ENCODE measurements at regions not wholly inside any gene's neighbourhood (a gene's known extent, or its start where the extent isn't known, plus 50 kb on each side); places are given as distances from the start of the nearest gene placed in this dataset.

GRCh38 chr20:24206995-24207394 is 218.4 kb upstream of the GGTLC1 start:
- Histone ChIP-seq H3K9ac (ENCODE audit: insufficient read depth in 1 of 2, low read length in 2 of 2) (no peak overlapping the region), H3K36me3 (ENCODE audit: control insufficient read depth in 4 of 4, insufficient read depth in 4 of 4, low read length in 4 of 4) (no peaks in the 10 kb centered on the region), H3K27me3 (ENCODE audit: control insufficient read depth in 3 of 3, insufficient read depth in 3 of 3, low read length in 2 of 3) (peaks cover 0 to 2% (median under 1%) of the 10 kb centered on the region in 3 donors), H3K27ac (ENCODE audit: low read depth in 1 of 2, low read length in 1 of 2) (no peak overlapping the region), H3K9me3 (ENCODE audit: control insufficient read depth in 4 of 4, insufficient read depth in 3 of 4, low read length in 3 of 4) (peaks cover 0 to 3% (median 0%) of the 10 kb centered on the region in 4 donors), H3K4me3 (no peak overlapping the region), H3K4me1 (ENCODE audit: control insufficient read depth in 5 of 5, insufficient read depth in 5 of 5, low read length in 5 of 5) (no peaks in the 10 kb centered on the region)
- DNase-seq (no peak), ATAC-seq (ENCODE audit: insufficient read depth, low FRiP score) (no peak)
- WGBS, 2 donors = 69 to 90% methylated on average over 5 of the region's 5 CpGs
- no peak for TF ChIP-seq CTCF (IDR thresholded peaks at IDR 0.05; ENCODE audit: control extremely low read depth, extremely low read depth)

DNA sequence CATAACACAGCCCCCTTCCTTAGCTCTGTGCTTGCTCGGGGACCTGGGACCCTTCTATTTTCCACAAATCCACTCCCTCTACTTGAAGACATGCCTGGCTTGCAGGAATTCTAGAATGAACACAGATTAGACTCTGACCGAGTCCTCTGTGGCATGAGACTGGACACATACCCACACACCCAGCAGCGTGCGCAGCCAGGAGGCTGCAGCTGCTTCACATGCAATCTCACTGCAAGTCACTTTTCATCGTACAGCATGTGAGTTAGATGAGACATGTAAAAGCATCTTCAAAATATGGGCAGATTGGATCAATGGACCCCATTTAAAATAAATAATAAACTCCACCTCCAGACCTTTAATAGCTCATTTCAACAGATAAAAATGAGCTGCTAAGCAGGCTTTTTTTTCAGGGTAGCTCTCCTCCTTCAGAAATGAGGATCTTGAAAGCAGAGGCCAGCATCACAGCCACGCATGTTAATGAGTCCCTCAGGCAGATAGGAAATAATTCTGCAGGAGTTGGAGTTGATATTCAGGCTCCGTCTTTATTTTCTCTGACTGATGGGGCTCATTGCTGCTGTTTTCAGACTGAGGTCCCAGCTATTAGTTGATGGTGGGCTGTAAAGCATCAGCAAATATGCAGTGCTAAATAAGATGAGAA is 215.1 kb upstream of the GGTLC1 start:
- 68 to 83% methylated on average over 7 of the region's 7 CpGs for WGBS, 2 donors
- no peaks in the 10 kb centered on the region for H3K36me3 ChIP-seq (ENCODE audit: control insufficient read depth in 4 of 4, insufficient read depth in 4 of 4, low read length in 4 of 4)
- H3K4me3 ChIP-seq = no peak overlapping the region
- H3K9me3 ChIP-seq (ENCODE audit: control insufficient read depth in 4 of 4, insufficient read depth in 3 of 4, low read length in 3 of 4) = peaks cover 0 to 3% (median 0%) of the 10 kb centered on the region in 4 donors
- no peaks in the 10 kb centered on the region for H3K27me3 ChIP-seq (ENCODE audit: control insufficient read depth in 3 of 3, insufficient read depth in 3 of 3, low read length in 2 of 3)
- H3K9ac ChIP-seq (ENCODE audit: insufficient read depth in 1 of 2, low read length in 2 of 2) = no peak overlapping the region
- TF ChIP-seq CTCF (IDR thresholded peaks at IDR 0.05; ENCODE audit: control extremely low read depth, extremely low read depth) = no peak
- H3K4me1 ChIP-seq (ENCODE audit: control insufficient read depth in 5 of 5, insufficient read depth in 5 of 5, low read length in 5 of 5) = no peaks in the 10 kb centered on the region
- ATAC-seq (ENCODE audit: insufficient read depth, low FRiP score) (no peak), DNase-seq (no peak)
- H3K27ac ChIP-seq (ENCODE audit: low read depth in 1 of 2, low read length in 1 of 2) = no peak overlapping the region

- Histone ChIP-seq H3K27ac (ENCODE audit: low read depth in 1 of 2, low read length in 1 of 2) (no peak overlapping the region), H3K9me3 (ENCODE audit: control insufficient read depth in 4 of 4, insufficient read depth in 3 of 4, low read length in 3 of 4) (no peaks in the 10 kb centered on the region), H3K4me3 (no peak overlapping the region), H3K9ac (ENCODE audit: insufficient read depth in 1 of 2, low read length in 2 of 2) (no peak overlapping the region), H3K36me3 (ENCODE audit: control insufficient read depth in 4 of 4, insufficient read depth in 4 of 4, low read length in 4 of 4) (no peaks in the 10 kb centered on the region), H3K27me3 (ENCODE audit: control insufficient read depth in 3 of 3, insufficient read depth in 3 of 3, low read length in 2 of 3) (peaks cover 0 to 6% (median 0%) of the 10 kb centered on the region in 3 donors), H3K4me1 (ENCODE audit: control insufficient read depth in 5 of 5, insufficient read depth in 5 of 5, low read length in 5 of 5) (no peaks in the 10 kb centered on the region)
- WGBS, 2 donors = 78 to 84% methylated on average over 6 of the region's 6 CpGs
- no peak for ATAC-seq (ENCODE audit: insufficient read depth, low FRiP score)
- TF ChIP-seq CTCF (IDR thresholded peaks at IDR 0.05; ENCODE audit: control extremely low read depth, extremely low read depth) = no peak
- DNase-seq = no peak
Measured at GRCh38 chr20:24199501-24199900, 210.9 kb upstream of the GGTLC1 start.

GRCh38 chr20:24194143-24194542 is 205.6 kb upstream of the GGTLC1 start:
- WGBS, 2 donors = 89 to 94% methylated on average over 3 of the region's 3 CpGs
- no peaks in the 10 kb centered on the region for H3K4me1 ChIP-seq (ENCODE audit: control insufficient read depth in 5 of 5, insufficient read depth in 5 of 5, low read length in 5 of 5)
- ATAC-seq (ENCODE audit: insufficient read depth, low FRiP score) = no peak

More at GRCh38 chr20:24194143-24194542, 205.6 kb upstream of the GGTLC1 start:
- H3K4me3 ChIP-seq = no peak overlapping the region
- no peaks in the 10 kb centered on the region for H3K36me3 ChIP-seq (ENCODE audit: control insufficient read depth in 4 of 4, insufficient read depth in 4 of 4, low read length in 4 of 4)
- peaks cover 0 to 6% (median 0%) of the 10 kb centered on the region in 3 donors for H3K27me3 ChIP-seq (ENCODE audit: control insufficient read depth in 3 of 3, insufficient read depth in 3 of 3, low read length in 2 of 3)
- DNase-seq = no peak
- TF ChIP-seq CTCF (IDR thresholded peaks at IDR 0.05; ENCODE audit: control extremely low read depth, extremely low read depth) = no peak
- no peak overlapping the region for H3K9ac ChIP-seq (ENCODE audit: insufficient read depth in 1 of 2, low read length in 2 of 2)
- H3K27ac ChIP-seq (ENCODE audit: low read depth in 1 of 2, low read length in 1 of 2) = no peak overlapping the region
- H3K9me3 ChIP-seq (ENCODE audit: control insufficient read depth in 4 of 4, insufficient read depth in 3 of 4, low read length in 3 of 4) = peaks cover 0 to 9% (median 3%) of the 10 kb centered on the region in 4 donors
